ENCODE measurements at regions not wholly inside any gene's neighbourhood (a gene's known extent, or its start where the extent isn't known, plus 50 kb on each side); places are given as distances from the start of the nearest gene placed in this dataset.

DNA sequence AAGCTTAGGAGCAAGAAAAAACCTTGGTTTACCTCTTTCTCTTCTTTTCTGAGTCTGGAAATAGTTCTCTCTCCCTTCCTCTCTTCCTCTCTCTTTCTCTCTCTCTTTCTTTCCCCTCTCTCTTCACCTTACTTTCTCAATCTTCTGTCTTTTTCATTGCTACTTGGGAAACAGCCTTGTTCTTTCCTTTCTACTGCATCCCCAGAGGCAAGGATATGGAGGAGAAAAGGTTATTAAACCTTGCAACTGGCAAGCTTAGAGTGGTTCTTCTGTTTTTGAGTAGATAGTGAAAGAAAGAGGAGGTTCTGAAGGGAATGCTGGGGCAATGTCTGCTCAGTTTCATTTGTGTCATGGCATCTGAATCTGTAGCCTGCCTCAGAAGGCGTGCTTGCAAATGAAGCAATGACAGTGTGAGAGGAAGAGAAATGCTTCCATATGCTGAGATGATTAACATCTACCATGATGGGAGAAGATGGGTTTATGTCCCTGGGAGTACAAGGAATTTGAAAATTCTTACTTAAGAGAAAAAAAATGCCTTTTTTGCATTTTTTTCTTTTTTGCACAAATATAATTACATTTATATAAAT lies 190.6 kb downstream of the CEP135 start:
- TF ChIP-seq ZSCAN29 (CRISPR knock-in tag; conservative IDR thresholded peaks at IDR 0.05) (no peak), DMAP1 (CRISPR knock-in tag; IDR thresholded peaks at IDR 0.05) (no peak), FOXK2 (IDR thresholded peaks at IDR 0.05) (no peak), POLR2A (IDR thresholded peaks at IDR 0.05; ENCODE audit: insufficient read depth in 1 of 2, low read depth in 2 of 2, low read length in 2 of 2) (no peak), SIN3A (IDR thresholded peaks at IDR 0.05; ENCODE audit: borderline replicate concordance, low read depth, low read length) (no peak), POLR2AphosphoS5 (IDR thresholded peaks at IDR 0.05; ENCODE audit: low read depth, low read length) (no peak), POGZ (CRISPR knock-in tag; IDR thresholded peaks at IDR 0.05) (no peak), ZNF629 (CRISPR knock-in tag; conservative IDR thresholded peaks at IDR 0.05) (no peak)
- TF ChIP-seq, protein P1, sequence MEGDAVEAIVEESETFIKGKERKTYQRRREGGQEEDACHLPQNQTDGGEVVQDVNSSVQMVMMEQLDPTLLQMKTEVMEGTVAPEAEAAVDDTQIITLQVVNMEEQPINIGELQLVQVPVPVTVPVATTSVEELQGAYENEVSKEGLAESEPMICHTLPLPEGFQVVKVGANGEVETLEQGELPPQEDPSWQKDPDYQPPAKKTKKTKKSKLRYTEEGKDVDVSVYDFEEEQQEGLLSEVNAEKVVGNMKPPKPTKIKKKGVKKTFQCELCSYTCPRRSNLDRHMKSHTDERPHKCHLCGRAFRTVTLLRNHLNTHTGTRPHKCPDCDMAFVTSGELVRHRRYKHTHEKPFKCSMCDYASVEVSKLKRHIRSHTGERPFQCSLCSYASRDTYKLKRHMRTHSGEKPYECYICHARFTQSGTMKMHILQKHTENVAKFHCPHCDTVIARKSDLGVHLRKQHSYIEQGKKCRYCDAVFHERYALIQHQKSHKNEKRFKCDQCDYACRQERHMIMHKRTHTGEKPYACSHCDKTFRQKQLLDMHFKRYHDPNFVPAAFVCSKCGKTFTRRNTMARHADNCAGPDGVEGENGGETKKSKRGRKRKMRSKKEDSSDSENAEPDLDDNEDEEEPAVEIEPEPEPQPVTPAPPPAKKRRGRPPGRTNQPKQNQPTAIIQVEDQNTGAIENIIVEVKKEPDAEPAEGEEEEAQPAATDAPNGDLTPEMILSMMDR (CRISPR knock-in tag; IDR thresholded peaks at IDR 0.05) = no peak
- TF ChIP-seq, protein P2, sequence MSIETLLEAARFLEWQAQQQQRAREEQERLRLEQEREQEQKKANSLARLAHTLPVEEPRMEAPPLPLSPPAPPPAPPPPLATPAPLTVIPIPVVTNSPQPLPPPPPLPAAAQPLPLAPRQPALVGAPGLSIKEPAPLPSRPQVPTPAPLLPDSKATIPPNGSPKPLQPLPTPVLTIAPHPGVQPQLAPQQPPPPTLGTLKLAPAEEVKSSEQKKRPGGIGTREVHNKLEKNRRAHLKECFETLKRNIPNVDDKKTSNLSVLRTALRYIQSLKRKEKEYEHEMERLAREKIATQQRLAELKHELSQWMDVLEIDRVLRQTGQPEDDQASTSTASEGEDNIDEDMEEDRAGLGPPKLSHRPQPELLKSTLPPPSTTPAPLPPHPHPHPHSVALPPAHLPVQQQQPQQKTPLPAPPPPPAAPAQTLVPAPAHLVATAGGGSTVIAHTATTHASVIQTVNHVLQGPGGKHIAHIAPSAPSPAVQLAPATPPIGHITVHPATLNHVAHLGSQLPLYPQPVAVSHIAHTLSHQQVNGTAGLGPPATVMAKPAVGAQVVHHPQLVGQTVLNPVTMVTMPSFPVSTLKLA (IDR thresholded peaks at IDR 0.05) = no peak
- TF ChIP-seq, protein P3, sequence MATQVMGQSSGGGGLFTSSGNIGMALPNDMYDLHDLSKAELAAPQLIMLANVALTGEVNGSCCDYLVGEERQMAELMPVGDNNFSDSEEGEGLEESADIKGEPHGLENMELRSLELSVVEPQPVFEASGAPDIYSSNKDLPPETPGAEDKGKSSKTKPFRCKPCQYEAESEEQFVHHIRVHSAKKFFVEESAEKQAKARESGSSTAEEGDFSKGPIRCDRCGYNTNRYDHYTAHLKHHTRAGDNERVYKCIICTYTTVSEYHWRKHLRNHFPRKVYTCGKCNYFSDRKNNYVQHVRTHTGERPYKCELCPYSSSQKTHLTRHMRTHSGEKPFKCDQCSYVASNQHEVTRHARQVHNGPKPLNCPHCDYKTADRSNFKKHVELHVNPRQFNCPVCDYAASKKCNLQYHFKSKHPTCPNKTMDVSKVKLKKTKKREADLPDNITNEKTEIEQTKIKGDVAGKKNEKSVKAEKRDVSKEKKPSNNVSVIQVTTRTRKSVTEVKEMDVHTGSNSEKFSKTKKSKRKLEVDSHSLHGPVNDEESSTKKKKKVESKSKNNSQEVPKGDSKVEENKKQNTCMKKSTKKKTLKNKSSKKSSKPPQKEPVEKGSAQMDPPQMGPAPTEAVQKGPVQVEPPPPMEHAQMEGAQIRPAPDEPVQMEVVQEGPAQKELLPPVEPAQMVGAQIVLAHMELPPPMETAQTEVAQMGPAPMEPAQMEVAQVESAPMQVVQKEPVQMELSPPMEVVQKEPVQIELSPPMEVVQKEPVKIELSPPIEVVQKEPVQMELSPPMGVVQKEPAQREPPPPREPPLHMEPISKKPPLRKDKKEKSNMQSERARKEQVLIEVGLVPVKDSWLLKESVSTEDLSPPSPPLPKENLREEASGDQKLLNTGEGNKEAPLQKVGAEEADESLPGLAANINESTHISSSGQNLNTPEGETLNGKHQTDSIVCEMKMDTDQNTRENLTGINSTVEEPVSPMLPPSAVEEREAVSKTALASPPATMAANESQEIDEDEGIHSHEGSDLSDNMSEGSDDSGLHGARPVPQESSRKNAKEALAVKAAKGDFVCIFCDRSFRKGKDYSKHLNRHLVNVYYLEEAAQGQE (IDR thresholded peaks at IDR 0.05; ENCODE audit: borderline replicate concordance in 1 of 2, low read depth in 1 of 2, low read length in 2 of 2) = no peak
- TF ChIP-seq, protein P4, sequence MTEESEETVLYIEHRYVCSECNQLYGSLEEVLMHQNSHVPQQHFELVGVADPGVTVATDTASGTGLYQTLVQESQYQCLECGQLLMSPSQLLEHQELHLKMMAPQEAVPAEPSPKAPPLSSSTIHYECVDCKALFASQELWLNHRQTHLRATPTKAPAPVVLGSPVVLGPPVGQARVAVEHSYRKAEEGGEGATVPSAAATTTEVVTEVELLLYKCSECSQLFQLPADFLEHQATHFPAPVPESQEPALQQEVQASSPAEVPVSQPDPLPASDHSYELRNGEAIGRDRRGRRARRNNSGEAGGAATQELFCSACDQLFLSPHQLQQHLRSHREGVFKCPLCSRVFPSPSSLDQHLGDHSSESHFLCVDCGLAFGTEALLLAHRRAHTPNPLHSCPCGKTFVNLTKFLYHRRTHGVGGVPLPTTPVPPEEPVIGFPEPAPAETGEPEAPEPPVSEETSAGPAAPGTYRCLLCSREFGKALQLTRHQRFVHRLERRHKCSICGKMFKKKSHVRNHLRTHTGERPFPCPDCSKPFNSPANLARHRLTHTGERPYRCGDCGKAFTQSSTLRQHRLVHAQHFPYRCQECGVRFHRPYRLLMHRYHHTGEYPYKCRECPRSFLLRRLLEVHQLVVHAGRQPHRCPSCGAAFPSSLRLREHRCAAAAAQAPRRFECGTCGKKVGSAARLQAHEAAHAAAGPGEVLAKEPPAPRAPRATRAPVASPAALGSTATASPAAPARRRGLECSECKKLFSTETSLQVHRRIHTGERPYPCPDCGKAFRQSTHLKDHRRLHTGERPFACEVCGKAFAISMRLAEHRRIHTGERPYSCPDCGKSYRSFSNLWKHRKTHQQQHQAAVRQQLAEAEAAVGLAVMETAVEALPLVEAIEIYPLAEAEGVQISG (CRISPR knock-in tag; IDR thresholded peaks at IDR 0.05) = no peak

Measured in HepG2 (cell line).